ENCODE measurements at regions not wholly inside any gene's neighbourhood (a gene's known extent, or its start where the extent isn't known, plus 50 kb on each side); places are given as distances from the start of the nearest gene placed in this dataset.

DNA sequence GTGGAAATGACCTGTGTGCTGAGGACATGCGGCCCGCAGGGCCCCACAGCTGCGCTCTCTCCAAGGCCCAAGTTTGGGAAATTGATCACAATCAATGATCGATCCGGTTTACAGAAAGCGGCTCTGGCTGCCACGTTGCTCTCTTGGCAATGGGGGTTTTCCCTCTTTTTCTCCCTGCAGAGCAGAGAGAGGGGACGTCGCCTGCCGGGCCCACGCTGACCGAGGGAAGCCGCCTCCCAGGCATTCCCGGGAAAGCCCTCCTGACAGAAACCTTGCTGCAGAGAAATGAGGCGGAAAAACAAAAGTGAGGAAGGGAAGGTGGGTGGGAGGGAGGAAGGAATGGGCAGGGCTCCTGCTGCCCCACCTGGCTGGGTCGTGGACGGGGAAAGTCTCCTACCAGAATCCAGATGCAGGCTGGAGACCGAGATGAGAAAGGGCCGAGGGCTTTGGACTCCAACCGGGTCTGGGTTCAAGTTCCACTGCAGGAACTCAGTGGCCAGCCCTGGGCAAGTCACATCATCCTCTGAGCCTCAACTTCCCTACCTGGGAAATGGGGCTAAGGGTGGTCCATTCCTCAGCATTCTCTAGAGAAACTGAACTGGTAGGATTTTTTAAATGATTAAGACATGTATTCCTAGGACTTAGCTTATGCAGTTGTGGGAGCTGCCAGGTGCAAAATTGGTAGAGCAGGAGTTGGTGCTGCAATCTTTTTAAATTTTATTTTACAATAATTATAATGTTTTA lies 75.5 kb downstream of the PHETA1 start:
- DNase-seq = no peak
- no peaks in the 10 kb centered on the region for H3K9me3 ChIP-seq
- intact Hi-C loops (cut with DNase I; ENCODE audit: low total_unique reads) = no loop called here
- no peaks in the 10 kb centered on the region for H3K4me1 ChIP-seq
- H3K27me3 ChIP-seq = no peaks in the 10 kb centered on the region
- no peaks in the 10 kb centered on the region for H3K36me3 ChIP-seq
- no peak overlapping the region for H3K4me3 ChIP-seq
- no peak overlapping the region for H3K27ac ChIP-seq
- TF ChIP-seq POLR2A (IDR thresholded peaks at IDR 0.05) = no peak
- TF ChIP-seq, protein P1, sequence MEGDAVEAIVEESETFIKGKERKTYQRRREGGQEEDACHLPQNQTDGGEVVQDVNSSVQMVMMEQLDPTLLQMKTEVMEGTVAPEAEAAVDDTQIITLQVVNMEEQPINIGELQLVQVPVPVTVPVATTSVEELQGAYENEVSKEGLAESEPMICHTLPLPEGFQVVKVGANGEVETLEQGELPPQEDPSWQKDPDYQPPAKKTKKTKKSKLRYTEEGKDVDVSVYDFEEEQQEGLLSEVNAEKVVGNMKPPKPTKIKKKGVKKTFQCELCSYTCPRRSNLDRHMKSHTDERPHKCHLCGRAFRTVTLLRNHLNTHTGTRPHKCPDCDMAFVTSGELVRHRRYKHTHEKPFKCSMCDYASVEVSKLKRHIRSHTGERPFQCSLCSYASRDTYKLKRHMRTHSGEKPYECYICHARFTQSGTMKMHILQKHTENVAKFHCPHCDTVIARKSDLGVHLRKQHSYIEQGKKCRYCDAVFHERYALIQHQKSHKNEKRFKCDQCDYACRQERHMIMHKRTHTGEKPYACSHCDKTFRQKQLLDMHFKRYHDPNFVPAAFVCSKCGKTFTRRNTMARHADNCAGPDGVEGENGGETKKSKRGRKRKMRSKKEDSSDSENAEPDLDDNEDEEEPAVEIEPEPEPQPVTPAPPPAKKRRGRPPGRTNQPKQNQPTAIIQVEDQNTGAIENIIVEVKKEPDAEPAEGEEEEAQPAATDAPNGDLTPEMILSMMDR (IDR thresholded peaks at IDR 0.05) = no peak

DNA sequence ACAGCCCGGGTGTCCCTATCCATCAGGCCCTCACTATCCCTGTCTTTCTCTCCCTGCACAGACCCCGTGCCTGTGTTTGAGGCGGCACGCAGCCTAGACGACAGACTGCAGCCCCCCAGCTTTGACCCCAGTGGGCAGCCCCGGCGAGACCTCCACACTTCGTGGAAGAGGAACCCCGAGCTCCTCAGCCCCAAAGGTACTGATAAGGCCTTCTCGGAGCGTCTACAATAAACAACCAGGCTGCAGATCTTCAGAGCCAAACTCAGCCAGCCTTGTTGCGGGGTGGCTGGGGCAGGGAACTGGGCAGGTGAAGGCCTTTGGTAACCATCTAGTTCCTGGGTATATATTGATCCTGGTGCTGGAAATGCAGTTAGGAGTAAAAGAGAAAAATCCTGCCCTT lies 77.5 kb downstream of the PHETA1 start:
- no peak for DNase-seq
- H3K36me3 ChIP-seq = no peaks in the 10 kb centered on the region
- H3K4me1 ChIP-seq = no peaks in the 10 kb centered on the region
- H3K4me3 ChIP-seq = no peak overlapping the region
- H3K27ac ChIP-seq = no peak overlapping the region
- no peaks in the 10 kb centered on the region for H3K27me3 ChIP-seq
- no peaks in the 10 kb centered on the region for H3K9me3 ChIP-seq
- no peak for TF ChIP-seq POLR2A (IDR thresholded peaks at IDR 0.05)
- TF ChIP-seq, protein P1 (IDR thresholded peaks at IDR 0.05) = no peak
- intact Hi-C loops (cut with DNase I; ENCODE audit: low total_unique reads) = no loop called here

DNA sequence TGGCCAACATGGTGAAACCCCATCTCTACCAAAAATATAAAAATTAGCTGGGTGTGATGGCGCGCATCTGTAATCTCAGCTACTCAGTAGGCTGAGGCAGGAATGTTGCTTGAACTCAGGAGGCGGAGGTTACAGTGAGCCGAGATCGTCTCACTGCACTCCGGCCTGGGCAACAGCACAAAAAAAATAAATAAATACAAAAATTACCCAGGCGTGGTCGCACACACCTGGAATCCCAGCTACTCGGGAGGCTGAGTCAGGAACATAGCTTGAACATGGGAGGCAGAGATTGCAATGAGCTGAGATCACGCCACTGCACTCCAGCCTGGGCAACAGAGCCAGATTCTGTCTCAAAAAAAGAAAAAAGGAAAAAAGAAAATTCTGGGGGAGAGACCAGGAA lies 80.1 kb downstream of the PHETA1 start:
- H3K9me3 ChIP-seq = no peaks in the 10 kb centered on the region
- H3K4me3 ChIP-seq = no peak overlapping the region
- no peaks in the 10 kb centered on the region for H3K36me3 ChIP-seq
- no peaks in the 10 kb centered on the region for H3K4me1 ChIP-seq
- DNase-seq = no peak
- H3K27ac ChIP-seq = no peak overlapping the region
- intact Hi-C loops (cut with DNase I; ENCODE audit: low total_unique reads) = no loop called here
- no peaks in the 10 kb centered on the region for H3K27me3 ChIP-seq
- TF ChIP-seq POLR2A (IDR thresholded peaks at IDR 0.05) = no peak
- TF ChIP-seq, protein P1 (IDR thresholded peaks at IDR 0.05) = no peak

DNA sequence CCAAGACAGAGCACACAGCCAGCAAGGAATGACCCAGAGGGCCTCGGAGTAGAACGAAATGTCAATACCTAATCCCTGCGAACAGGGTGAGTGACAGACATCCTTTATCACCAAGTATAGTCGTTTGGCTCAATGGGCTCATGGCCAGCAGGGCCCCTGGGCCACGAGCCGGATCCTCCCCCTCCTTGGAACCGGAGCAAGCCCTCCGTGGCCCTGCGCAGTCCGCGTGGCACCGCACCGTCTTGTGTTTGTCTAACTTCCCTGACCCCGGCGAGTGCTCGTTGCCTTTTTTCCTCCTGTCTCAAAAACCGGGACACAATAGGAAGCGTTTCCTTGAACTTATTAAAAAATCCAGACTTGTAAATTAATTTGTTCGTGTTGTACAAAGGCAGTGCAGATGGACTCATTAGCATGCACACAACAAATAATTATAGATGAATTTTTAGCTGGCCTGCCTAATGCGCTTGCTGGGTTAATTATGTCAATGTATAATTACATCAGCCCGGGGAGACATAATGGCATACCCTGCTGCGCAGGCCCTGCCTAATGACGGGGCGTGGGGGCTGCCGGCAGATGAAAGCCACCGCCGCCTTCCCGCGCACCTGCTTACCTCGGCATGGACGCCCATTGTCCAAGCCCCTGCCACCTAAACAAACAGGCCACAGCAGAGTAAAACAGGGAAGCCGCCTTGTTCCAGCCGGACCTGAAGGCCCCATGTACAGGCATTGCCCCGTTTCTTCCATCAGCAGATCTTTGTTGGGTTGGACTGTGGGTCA lies 81.6 kb downstream of the PHETA1 start:
- Histone ChIP-seq H3K27ac (no peak overlapping the region), H3K27me3 (no peaks in the 10 kb centered on the region), H3K4me1 (no peaks in the 10 kb centered on the region), H3K9me3 (no peaks in the 10 kb centered on the region), H3K36me3 (no peaks in the 10 kb centered on the region), H3K4me3 (no peak overlapping the region)
- no peak for DNase-seq
- TF ChIP-seq POLR2A (IDR thresholded peaks at IDR 0.05) = no peak
- TF ChIP-seq, protein P1 (IDR thresholded peaks at IDR 0.05) = no peak
- intact Hi-C loops (cut with DNase I; ENCODE audit: low total_unique reads) = no loop called here

DNA sequence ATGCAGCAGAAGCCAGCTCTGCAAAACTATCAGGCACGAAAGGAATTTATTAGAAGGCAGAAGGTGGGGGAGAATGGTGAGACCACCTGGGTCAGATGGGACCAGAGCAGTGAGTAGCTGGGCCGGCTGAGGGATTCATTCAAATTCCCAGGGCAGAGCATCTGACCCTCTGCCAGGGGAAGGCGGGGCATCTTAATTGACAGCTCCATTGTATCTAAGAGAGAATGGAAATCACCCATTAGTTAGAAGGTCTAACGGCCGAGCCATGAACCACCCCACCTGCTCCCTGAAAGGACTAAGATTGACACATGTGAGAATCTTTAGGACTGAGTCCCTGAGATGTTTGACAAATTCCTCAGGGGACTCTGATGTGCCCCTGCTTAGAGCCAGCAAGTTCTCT lies 83.7 kb downstream of the PHETA1 start:
- intact Hi-C loops (cut with DNase I; ENCODE audit: low total_unique reads) = no loop called here

More for the DNA sequence above, 83.7 kb downstream of the PHETA1 start:
- TF ChIP-seq, protein P1 (IDR thresholded peaks at IDR 0.05) = no peak
- no peak for TF ChIP-seq POLR2A (IDR thresholded peaks at IDR 0.05)
- DNase-seq = no peak
- Histone ChIP-seq H3K4me1 (no peaks in the 10 kb centered on the region), H3K27ac (no peak overlapping the region), H3K9me3 (no peaks in the 10 kb centered on the region), H3K36me3 (no peaks in the 10 kb centered on the region), H3K27me3 (no peaks in the 10 kb centered on the region), H3K4me3 (no peak overlapping the region)

Data from uterus (tissue), 3 donors.